DMS153 (cell line): ENCODE measurements at regions not wholly inside any gene's neighbourhood (a gene's known extent, or its start where the extent isn't known, plus 50 kb on each side); places are given as distances from the start of the nearest gene placed in this dataset.
"Not testable (repeated sequence)": the region's sequence is repeated elsewhere in the genome, so short reads cannot be mapped to it uniquely, and the experiment has no call there.

Experiments used
- DNase-seq: peaks from one replicate; lab custom pipeline; 2025; lab: John Stamatoyannopoulos, UW

DNA sequence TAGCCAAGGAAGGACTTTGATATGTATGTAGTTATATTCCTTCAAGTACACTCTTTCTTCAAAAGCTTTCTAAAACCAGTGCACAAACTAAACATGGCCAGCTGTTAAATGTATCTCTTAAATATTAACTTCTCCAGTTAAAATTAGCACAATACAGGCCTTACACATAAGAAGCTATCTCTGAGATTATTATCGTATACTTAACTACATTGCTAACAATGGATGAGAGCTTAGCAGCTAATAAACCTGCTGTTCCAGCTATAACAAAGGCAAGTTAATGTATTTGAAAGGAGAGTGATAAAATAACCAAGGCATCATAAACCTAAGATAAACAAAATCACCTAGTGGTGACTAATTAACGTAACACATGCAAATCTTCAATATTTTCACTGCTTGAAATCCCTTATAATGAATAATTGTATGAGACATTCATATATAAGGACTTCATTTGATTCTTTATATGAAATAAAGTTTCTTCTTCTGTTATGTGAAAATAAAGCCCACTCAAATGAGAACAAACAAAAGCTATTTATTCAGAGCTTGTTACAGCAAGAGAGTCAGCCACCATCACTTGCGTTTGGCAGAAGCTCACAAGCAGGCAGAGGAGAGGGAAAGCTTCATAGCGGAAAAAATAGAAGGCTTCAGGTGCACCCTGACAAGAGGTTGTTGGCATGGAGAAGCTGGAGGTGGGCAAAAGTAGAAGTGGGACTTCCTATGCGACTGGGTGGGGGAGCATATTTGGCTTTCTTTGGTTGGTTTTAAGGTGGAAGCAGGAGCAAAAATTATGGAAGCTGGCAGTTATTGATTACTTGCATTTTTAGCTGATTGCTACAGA, 274.1 kb upstream of the CHRM3 start:
- DNase-seq: peak; percentile 76

DNA sequence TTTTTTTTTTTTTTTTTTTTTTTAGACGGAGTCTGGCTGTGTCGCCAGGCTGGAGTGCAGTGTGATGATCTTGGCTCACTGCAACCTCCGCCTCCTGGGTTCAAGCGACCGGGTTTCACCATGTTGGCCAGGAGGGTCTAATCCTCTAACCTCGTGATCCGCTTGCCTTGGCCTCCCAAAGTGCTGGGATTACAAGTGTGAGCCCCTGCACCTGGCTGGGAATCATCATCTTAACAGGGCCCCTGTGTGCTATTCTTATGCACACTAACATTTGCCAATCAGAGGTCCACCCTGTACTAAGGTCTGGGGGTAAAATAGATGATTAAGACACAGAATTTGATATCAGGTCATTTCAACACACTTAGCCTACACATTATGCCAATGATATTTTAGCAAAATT, 278.7 kb upstream of the CHRM3 start:
- DNase-seq: no peak

- not testable (repeated sequence) for DNase-seq
These were observed 279.7 kb upstream of the CHRM3 start for GRCh38 chr1:239106689-239107088.

GRCh38 chr1:239098400-239099037, 287.8 kb upstream of the CHRM3 start:
- DNase-seq: no peak

GRCh38 chr1:239091537-239091936, 294.8 kb upstream of the CHRM3 start:
- no peak for DNase-seq

GRCh38 chr1:239084459-239085080, 301.8 kb upstream of the CHRM3 start:
- no peak for DNase-seq

DNA sequence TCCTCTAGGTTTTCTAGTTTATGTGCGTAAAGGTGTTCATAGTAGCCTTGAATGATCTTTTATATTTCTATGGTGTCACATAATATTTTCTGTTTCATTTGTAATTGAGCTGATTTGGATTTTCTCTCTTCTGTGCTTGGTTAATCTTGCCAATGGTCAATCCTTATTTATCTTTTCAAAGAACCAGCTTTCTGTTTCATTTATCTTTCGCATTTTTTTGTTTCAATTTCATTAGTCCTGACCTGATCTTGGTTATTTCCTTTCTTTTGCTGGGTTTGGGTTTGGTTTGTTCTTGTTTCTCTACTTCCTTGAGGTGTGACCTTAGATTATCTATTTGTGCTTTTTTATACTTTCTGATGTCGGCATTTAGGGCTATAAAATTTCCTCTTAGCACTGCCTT, 304.4 kb upstream of the CHRM3 start:
- not testable (repeated sequence) for DNase-seq

DNA sequence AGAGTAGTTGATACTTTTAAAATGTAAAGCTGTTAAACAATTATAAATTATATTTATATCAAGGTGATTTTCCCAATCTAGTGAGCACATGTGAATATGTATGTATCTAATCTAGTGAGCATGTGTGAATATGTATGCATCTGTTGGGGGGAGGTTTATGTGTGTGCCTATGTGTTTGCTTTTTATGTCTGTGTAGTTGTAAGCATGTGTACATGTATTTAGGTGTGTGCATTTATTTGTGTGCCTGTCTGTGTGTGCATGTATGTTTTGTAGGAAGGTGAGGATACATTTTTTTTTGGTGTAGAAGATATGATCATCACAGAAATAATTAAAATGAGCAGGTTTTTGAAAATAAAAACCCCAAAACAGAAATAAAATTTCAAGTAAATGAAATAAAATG, 318.9 kb upstream of the CHRM3 start:
- DNase-seq: no peak

- no peak for DNase-seq
These were observed 319.3 kb upstream of the CHRM3 start for GRCh38 chr1:239067058-239067457.

GRCh38 chr1:239061770-239062169, 324.6 kb upstream of the CHRM3 start:
- DNase-seq: no peak

GRCh38 chr1:239058190-239058589, 328.2 kb upstream of the CHRM3 start:
- DNase-seq: no peak

GRCh38 chr1:239056940-239057339, 329.4 kb upstream of the CHRM3 start:
- DNase-seq: no peak

GRCh38 chr1:239053279-239053678, 333.1 kb upstream of the CHRM3 start:
- DNase-seq: no peak

- DNase-seq: no peak
These were observed 336.8 kb upstream of the CHRM3 start for GRCh38 chr1:239049571-239049970.

- no peak for DNase-seq
These were observed 341.5 kb upstream of the CHRM3 start for GRCh38 chr1:239044829-239045228.

DNA sequence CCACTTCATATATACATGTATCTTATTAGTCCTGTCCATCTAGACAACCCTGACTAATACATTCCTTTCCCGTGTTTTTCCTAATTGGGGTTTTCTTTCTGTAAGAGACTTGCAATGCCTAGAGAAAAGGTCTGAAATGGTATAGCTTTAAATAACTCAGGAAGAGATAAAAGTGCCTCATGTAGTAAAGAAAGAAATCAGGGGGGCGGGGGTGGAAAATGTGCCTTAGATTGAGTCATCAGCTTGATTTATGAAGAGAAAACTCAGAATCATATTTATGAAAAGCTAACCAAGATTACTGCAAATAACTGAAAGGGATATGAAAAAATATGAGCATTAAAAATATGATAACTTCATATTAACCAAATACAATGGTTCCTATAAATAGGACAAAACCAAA, 345.8 kb upstream of the CHRM3 start:
- DNase-seq: no peak

GRCh38 chr1:239031310-239031709, 355.1 kb upstream of the CHRM3 start:
- no peak for DNase-seq

- DNase-seq: no peak
These were observed 360.2 kb upstream of the CHRM3 start for GRCh38 chr1:239025997-239026694.

DNA sequence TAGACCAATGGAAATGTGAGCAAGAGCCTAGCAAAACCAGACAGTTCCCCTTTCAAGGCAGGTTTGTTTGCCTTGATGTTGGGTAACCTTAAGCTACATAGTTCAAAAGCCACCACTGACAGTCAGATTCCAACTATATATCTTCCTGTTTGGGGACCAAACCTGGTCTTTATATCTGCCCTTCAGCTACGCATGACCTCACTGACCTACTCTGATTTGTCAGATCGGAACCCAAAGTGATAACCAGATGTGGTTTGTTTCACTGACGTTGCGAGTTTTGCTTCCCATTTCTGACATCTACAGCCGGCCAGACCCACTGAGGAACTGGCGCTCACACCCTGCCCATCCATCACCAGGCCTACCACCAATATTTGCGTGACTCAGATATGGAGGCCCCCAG, 361.1 kb upstream of the CHRM3 start:
- no peak for DNase-seq

GRCh38 chr1:239023732-239024360, 362.5 kb upstream of the CHRM3 start:
- no peak for DNase-seq

DNA sequence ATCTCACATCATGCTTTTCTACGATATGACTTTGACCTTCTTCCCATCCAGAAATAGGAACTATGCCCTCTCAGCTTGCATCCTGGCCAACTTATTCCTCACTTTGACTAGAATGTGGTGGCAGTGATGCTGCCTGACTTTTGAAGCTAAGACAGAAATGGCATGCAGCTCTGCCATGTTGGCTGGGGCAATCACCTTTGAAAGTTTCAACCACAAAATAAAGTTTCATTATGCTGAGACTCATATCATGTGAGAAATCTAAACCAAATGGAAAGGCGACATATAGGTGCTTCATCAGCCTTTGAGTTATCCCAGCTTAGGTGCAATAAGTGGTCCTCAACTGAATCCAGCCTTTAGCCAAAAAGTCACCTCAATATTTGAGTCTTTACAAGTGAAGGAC, 370.0 kb upstream of the CHRM3 start:
- DNase-seq: no peak

- no peak for DNase-seq
These were observed 375.0 kb upstream of the CHRM3 start for GRCh38 chr1:239011382-239011781.
